ENCODE measurements at regions not wholly inside any gene's neighbourhood (a gene's known extent, or its start where the extent isn't known, plus 50 kb on each side); places are given as distances from the start of the nearest gene placed in this dataset.

DNA sequence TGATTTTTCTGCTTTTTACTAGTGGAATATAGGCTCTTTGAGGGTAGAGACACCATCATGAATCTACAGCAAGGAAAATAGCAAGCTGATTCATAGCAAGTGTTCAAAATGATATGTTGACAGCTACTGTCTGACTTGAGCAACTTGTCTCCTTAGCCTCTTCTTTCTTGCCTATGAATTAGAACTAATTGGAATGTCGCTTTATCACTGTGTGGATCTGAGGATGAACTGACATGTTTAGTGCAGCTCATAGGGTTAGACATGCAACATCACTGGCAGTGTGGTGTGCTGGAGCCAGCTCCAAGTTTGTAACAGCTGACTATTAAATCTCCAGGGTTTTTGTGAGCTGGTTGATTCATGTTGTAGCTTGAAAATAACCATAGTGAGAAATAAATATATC lies 1068.4 kb downstream of the PCDH18 start:
- DNase-seq (ENCODE audit: low spot score) (no peak), ATAC-seq (no peak)

GRCh38 chr4:136461533-136461932 lies 1070.8 kb downstream of the PCDH18 start:
- ATAC-seq (no peak), DNase-seq (ENCODE audit: low spot score) (no peak)

DNA sequence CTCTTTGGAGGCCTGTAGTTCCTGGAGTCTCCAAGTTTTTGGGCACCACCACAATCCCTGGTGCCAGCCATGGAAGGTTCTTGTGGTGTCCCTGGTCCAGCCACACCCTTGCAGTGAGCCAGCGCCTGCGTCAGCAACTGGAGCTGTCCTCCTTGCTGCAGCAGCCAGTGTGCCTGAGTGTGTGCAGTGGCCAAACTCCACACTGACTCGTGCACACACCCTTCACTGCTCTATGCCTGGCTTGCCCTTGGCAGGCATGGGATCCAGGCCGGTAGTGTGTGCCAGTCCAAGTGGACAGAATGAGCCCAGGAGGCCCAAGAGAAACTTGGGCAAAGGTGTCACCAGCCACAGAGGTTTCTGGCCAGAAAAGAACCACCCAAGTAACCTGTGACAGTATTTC lies 1074.0 kb downstream of the PCDH18 start:
- no peak for ATAC-seq
- no peak for DNase-seq (ENCODE audit: low spot score)

DNA sequence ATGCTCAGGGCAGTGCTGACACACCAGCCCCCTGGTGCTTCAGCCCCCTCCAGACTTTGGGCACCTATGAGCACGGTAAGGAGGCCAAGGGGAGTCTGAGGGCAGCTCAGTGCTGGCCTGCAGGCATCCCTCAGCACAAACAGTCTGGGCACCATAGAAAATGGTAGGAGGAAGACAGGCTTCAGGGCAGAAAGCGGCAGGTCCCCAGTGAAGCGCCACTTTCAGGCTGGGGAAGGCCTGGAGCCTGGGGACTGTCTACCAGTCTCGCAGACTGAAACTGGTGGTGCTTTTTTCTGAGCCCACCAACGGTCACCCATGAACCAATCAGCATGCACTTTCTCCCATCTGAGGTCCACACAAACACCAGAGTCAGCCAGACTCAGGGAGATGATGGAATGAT lies 1074.7 kb downstream of the PCDH18 start:
- DNase-seq (ENCODE audit: low spot score): no peak
- ATAC-seq: no peak

- ATAC-seq (no peak), DNase-seq (ENCODE audit: low spot score) (no peak)
Measured at GRCh38 chr4:136457004-136457403, 1075.3 kb downstream of the PCDH18 start.

DNA sequence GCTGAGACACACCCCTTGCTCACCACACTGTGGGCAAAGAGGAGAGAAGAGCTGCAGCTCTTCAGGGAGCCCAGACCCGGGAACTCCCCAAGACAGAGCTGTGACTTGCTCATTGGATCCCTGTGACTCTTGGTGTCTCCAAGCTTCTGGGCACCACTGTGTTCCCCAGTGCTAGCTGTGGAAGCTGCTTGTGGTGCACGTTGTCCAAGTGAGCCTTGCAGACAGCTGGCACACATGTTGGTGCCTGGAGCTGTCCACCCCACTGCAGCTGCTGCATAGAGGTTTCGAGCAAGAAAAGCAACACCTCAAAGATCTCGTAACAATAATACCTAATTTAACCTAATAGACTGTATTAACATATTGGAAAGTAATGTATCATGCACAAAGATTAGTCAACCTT lies 1089.3 kb downstream of the PCDH18 start:
- ATAC-seq: no peak

GRCh38 chr4:136442447-136442846 lies 1089.8 kb downstream of the PCDH18 start:
- no peak for ATAC-seq
- DNase-seq (ENCODE audit: low spot score): no peak

More for the DNA sequence above, 1089.3 kb downstream of the PCDH18 start:
- DNase-seq (ENCODE audit: low spot score): no peak

- ATAC-seq: no peak
- DNase-seq (ENCODE audit: low spot score): no peak
Measured at GRCh38 chr4:136441629-136442282, 1090.5 kb downstream of the PCDH18 start.

- no peak for DNase-seq (ENCODE audit: low spot score)
- no peak for ATAC-seq
Measured at GRCh38 chr4:136438645-136439044, 1093.6 kb downstream of the PCDH18 start.

- ATAC-seq (no peak), DNase-seq (ENCODE audit: low spot score) (no peak)
Measured at GRCh38 chr4:136424052-136424451, 1108.2 kb downstream of the PCDH18 start.

DNA sequence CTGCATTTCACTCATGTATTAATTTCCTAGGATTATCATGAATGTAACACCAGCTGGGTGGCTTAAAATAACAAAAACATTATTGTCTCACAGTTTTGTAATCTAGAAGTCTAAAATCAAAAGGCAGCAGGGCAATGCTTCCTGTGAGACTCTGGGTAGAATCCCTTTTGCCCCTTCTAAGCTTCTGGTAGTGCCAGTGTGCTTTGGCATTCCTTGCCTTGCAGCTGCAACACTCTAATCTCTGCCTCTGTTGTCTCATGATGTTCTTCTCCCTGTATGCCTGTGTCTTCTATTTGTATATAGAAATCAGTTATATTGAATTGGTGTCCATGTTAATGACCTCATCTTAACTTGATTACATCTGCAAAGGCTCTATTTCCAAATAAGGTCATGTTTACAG lies 1117.3 kb downstream of the PCDH18 start:
- ATAC-seq: no peak
- no peak for DNase-seq (ENCODE audit: low spot score)

DNA sequence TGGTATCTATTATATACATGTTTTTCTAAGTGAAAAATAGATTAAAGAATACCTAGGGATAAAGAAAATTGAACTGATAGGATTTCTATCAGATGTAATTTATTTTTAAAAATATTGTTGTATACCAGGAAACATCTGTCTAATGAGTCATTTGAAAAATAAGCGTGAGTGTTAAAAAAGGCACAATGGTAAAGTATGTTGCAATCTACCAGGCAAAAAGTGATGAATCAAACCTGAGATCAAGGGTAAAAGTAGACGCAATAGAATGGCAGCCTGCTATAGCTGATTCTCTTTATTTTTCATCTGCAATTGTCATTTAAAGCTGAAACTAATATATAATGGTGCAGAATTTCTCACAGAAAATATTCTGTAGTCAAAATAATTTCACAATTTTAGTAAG lies 1119.6 kb downstream of the PCDH18 start:
- DNase-seq (ENCODE audit: low spot score) (no peak), ATAC-seq (no peak)

GRCh38 chr4:136400829-136401228 lies 1131.5 kb downstream of the PCDH18 start:
- no peak for DNase-seq (ENCODE audit: low spot score)
- ATAC-seq: no peak

- DNase-seq (ENCODE audit: low spot score): no peak
- no peak for ATAC-seq
Measured at GRCh38 chr4:136395212-136395722, 1137.0 kb downstream of the PCDH18 start.

DNA sequence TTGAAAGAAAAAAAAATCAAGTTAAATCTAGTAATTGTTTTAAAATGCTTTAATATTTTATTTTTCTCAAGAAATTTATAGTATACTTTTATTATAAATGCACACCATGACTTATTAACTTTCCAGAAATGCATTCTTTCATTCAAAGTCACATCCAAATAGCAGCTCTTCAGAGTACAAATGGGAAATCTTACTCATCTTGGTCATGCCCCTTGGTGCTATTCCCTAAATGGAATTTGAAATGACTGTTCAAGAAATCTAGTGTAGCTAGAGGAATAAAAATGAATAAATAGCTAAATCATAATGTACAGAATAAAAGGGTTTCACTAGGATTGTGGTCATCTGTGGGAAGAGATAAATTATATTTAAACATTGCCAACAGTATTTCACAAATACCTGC lies 1139.7 kb downstream of the PCDH18 start:
- no peak for ATAC-seq

DNA sequence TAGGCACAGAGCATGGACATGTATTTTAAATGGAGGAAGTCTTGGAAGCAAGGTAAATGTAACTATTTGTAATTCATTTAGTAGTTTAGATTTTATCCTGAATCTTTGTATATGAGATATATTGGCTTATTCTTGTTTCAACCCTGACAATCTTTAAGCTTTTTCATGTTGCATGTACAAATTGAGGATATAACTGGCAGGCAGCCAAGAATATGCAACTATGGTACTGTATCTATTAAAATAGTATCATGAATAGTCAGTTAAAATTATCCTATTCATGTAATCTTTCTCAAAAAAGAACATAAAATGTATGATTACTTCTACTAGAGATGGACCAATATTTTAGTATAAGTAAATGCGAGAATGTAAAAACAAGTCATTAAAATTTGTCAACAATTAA lies 1141.5 kb downstream of the PCDH18 start:
- ATAC-seq: no peak
- DNase-seq (ENCODE audit: low spot score): no peak

More for the DNA sequence above, 1139.7 kb downstream of the PCDH18 start:
- DNase-seq (ENCODE audit: low spot score): no peak

- ATAC-seq: no peak
- DNase-seq (ENCODE audit: low spot score): no peak
Measured at GRCh38 chr4:136383082-136383481, 1149.2 kb downstream of the PCDH18 start.

- no peak for ATAC-seq
- no peak for DNase-seq (ENCODE audit: low spot score)
Measured at GRCh38 chr4:136371231-136371630, 1161.1 kb downstream of the PCDH18 start.

GRCh38 chr4:136369073-136369472 lies 1163.2 kb downstream of the PCDH18 start:
- DNase-seq (ENCODE audit: low spot score): no peak
- ATAC-seq: no peak

DNA sequence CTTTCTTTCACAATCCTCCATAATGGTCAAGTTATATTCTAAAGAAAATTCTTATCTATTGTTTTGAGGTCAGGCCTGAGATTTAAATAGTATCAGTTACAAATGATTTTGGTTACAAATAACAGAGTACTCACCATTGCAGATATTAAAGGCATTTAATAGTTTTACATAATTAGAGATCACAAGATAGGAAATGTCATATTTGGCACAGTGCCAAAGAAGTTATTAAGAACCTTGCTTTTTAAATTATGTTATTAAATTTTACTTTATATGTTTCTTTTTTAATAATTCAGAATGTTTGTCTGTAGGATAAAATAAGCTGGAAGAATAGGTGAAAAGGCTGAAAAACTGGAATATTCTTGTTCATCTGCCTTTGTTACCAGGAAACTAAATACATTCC lies 1174.7 kb downstream of the PCDH18 start:
- DNase-seq (ENCODE audit: low spot score): no peak
- ATAC-seq: no peak

DNA sequence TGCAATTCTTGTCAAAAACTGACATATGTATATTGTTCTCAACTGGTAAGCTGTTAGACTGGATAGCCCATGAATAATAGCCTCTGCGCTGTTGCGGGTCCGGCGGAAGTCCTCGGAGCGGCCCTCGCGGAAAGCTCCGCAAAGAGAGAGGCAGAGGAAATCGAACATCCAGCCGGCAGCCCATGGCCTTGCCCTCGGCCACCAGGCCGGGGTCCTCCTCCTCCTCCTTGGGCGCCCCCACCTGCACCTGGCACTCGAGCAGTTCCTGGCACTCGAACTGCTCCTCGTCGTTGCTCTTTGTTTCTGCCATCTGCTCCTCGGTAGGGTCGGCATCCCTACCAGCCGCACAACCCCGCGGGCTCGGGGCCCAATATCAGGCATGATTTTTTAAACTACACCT lies 1176.3 kb downstream of the PCDH18 start:
- ATAC-seq (no peak), DNase-seq (ENCODE audit: low spot score) (no peak)

GRCh38 chr4:136343340-136343739 lies 1189.0 kb downstream of the PCDH18 start:
- no peak for DNase-seq (ENCODE audit: low spot score)
- ATAC-seq: no peak

DNA sequence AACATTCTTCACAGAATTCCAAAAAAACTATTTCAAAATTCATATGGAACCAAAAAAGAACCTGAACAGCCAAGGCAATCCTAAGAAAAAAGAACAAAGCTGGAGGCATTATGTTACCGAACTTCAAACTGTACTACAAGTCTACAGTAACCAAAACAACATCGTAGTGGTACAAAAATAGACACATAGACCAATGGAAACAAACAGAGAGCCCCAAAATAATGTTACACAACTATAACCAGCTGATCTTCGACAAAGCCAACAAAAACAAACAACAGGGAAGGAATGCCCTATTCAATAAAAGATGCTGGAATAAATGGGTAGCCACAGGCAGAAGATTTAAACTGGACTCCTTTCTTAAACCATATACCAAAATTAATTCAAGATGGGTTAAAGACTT lies 1189.6 kb downstream of the PCDH18 start:
- no peak for ATAC-seq

More for the DNA sequence above, 1189.6 kb downstream of the PCDH18 start:
- no peak for DNase-seq (ENCODE audit: low spot score)

Data from left lobe of liver (tissue), 2 donors.